Stimulated activated CD8-positive, alpha-beta memory T cell treated with anti-CD3 and anti-CD28 coated beads, Interleukin-15, amount 100 ng/mL, for 48 hours (primary cell): ENCODE measurements at regions not wholly inside any gene's neighbourhood (a gene's known extent, or its start where the extent isn't known, plus 50 kb on each side); places are given as distances from the start of the nearest gene placed in this dataset.
"Not testable (repeated sequence)": the region's sequence is repeated elsewhere in the genome, so short reads cannot be mapped to it uniquely, and the experiment has no call there.

Experiments
- DNase-seq, 2 donors: peaks; one replicate each; pipeline ENCODE4 v3.0.0-alpha.2; 2020; ENCODE audit warnings: low read depth in 2 of 2

DNA sequence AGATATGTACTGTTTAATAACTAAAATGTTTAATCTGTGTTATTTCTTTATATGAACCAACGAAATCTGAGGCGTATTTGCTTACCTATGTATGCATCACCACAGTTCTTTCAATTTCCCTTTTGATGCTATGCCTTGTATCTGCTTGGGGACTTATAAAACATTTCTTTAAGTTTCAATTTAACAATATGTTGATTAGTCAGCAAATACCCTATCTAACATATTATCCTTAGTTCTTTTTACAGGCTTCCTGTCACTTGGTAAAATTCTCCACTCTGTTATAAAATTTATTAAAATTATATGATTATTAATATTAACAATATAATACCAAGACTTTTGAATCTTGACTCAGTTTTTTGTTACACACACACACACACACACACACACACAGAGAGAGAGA lies 174.3 kb downstream of the CPS1 start:
- no peak for DNase-seq

DNA sequence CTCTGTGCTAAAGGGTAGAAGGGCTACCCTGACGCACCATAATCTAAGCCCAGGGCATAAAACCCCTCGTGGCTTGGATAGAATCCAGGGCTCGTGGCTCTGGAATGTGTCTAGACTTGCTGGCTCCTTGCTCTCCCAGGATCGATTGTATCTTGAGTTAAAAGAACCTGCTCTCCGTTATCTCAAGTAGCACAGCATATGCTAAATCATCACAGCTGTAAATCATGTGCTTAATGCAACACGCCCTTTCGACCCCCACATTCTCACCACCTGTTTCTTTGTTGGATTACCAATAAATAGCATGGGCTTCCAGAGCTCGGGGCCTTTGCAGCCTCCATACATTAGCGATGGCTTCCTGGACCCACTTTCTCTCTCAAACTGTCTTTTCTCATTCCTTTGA lies 190.4 kb downstream of the CPS1 start:
- not testable (repeated sequence) for DNase-seq

DNA sequence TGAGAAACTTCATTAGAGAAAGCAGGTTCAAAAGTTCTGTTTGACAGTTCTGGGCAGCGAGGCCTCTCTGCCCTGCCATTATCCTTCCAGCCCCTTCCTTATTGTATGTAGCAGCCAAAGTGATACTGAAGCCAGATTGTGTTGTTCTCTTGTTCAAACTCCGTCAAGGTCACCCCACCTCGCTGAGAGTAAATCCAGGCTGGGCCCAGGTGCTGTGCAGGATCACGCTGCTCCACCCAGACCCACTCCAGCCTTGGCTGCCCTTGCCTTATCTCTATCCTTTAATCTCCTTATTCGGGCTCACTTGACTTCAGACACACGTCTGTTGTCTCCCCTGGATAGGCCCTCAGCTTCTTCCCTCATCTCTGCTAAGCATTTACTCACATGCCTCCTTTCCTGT lies 196.1 kb downstream of the CPS1 start:
- DNase-seq, result no peak

GRCh38 chr2:210753386-210753785 lies 197.0 kb downstream of the CPS1 start:
- no peak for DNase-seq

- no peak for DNase-seq
Measured at GRCh38 chr2:210756855-210757254, 200.5 kb downstream of the CPS1 start.

- no peak for DNase-seq
Measured at GRCh38 chr2:210762604-210763588, 206.5 kb downstream of the CPS1 start.

DNA sequence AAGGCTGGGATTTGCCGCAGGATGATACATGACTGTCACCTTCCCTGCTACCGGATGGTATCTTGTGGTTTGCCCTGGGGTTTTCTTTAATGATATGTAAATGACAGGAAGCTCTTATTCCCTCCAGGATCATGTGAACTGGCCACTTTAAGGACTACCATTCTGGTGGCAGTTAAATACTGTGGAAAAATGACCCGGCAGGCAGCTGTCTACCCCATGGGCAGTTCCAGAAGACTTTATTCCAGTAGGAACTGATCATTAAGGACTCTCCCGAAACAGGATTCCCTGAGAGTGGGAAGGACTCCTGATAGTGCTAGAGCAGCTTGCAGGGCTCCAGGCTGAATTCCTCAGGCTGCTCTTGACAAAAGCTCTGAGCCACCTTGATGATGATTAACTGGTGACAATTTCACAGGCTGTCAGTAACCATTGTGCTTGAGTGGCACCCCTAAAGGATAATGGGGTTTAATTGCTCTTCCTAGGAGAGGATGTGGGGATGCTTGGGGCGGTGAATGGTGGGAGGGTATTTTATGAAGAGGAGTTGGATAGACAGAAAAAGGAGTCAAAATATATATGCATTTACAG lies 212.0 kb downstream of the CPS1 start:
- DNase-seq, result no peak

DNA sequence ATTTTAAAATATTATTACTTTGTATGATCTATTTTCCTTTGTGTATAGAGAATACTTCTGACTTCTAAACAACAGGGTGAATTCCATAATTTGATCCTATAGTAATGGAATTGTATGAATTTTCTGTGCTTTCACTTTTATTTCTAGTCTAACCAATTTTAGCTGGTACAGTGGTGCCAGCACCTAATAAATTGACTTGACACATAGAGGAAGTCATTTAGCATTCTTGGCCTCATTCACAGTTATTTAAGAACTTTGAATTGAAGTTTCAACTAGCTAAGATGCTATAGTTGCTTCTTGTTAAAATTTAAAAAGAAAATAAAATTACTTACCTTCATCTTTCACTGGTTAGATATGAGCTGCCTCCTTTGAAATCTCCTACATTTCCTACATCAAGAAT lies 220.4 kb downstream of the CPS1 start:
- DNase-seq, result no peak

DNA sequence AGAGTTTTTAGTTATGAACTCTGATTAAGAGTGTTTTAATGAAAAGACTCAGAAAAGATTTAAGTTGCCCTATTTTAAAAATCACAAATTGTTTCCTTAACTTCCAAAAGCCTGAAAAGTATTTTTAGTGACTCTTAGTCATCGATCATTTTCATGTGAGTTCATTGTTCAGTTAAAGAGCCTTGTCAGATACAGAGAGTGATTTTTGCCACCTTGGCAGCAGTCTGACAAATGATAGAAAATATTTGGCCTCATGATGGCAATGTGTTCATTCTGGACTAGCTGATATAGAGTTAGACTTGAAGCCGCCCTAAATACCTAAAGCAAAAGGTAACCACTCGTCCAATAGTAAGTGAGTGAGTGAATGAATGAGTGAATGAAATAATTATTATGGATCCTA lies 225.8 kb downstream of the CPS1 start:
- no peak for DNase-seq

- not testable (repeated sequence) for DNase-seq
Measured at GRCh38 chr2:210787831-210788230, 231.4 kb downstream of the CPS1 start.

DNA sequence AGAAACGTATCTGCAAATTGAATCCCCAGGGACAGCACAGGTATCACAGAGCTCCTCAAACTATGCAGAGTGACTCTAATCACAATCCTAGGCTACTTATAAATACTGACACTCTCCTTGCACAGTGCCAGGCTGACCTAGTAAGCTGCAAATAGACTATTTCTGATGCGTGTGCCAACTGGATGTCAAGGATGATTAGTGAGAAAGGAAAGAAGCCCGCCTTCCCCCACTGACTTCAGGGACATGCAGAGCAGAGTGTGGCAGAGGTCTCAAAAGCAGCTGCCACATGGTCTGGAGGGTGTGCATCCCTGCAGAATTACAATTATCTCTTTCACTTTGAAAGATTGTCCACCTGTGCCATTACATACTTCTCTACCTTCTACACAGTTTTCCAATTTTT lies 235.6 kb downstream of the CPS1 start:
- no peak for DNase-seq

- DNase-seq, result no peak
Measured at GRCh38 chr2:210795506-210795905, 239.1 kb downstream of the CPS1 start.

DNA sequence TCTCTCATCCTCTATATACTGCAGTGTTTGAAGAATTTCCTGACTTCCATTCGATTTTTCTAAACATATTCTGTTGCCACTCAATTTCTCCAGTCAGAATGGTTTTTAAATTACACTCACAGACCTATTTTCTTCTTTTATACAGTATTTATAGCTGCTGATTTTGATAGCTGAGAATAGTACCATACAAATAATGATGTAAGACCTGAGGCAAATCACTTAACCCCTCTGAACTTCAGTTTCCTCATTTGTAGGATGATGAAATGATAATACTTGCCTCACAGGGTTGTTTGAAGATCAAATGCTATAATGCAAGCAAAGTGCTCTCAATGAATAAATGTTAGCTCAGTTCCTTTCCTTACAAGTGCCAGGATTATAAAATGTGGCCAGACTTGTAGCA lies 241.8 kb downstream of the CPS1 start:
- DNase-seq, result no peak

GRCh38 chr2:210814251-210815025 lies 258.0 kb downstream of the CPS1 start:
- DNase-seq, result no peak

DNA sequence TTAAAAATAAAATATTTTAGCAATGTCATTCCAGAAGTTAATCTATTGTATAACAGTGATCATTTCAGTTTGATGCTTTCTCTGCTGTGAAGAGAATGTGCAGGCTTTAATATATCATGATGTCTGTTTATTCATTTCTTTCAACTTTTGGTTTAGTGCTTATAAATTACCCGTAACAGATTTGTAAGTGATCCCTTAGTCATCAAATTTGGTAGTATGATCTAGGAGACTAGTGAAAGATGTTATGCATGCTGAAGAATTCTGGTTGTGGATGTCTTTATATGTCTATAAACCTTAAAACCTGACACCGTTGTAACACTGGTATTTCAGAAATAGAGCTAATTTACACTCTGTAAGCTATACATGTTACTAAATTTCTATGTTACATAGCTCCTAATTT lies 260.4 kb downstream of the CPS1 start:
- no peak for DNase-seq

DNA sequence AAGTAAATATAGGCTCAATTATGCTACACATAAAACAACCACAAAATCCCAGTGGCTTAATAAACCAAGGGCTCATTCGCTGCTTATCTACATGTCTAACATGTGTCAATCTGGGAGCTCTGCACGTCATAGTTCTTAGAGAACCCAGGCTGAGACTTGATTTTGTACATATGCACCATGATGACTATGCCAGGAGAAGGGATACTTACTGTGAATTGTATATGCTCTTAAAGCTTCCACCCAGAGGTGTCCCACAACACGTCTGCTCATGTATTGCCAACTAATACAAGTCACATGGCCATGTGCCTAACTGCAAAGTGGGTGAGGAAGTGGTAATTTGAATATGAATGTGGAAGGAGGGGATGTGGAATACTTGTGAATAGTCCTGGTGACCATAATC lies 262.1 kb downstream of the CPS1 start:
- no peak for DNase-seq

- no peak for DNase-seq
Measured at GRCh38 chr2:210833403-210833802, 277.0 kb downstream of the CPS1 start.

DNA sequence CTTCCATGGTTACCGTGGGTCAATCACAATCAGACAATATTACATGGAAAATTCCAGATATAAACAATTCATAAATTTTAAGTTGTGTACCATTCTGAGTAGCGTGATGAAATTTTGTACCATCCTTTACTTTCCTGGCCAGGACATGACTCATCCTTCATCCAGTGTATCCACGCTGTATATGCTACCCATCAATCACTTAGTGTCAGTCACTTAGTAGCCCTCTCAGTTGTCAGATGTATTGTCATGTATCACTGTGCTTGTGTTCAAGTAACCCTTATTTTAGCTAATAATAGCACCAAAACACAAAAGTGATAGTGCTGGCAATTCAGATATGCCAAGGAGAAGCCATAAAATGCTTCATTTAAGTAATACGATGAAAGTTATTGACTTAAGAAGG lies 282.6 kb downstream of the CPS1 start:
- no peak for DNase-seq

GRCh38 chr2:210839450-210839849 lies 283.1 kb downstream of the CPS1 start:
- DNase-seq, result no peak

- no peak for DNase-seq
Measured at GRCh38 chr2:210842896-210843295, 286.5 kb downstream of the CPS1 start.

- DNase-seq, result no peak
Measured at GRCh38 chr2:210844016-210844415, 287.6 kb downstream of the CPS1 start.

DNA sequence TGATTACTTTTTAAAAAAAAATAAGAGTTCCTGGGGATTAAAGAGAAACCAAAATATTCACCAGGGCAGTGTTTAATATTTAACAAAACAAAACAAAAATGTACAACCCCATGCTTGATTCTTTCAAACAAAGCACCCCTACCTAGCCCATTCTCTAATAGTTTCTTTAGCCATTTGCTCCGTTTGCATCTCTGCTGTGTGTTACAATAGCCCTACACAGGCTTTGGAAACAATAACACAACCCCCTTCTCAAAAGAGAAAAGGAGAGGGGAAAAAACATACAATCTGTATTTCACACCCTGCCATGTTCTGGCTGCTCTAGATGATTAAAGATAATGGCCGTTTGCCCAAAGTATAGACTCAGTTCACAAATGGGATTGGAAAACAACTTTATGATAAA lies 302.9 kb downstream of the CPS1 start:
- no peak for DNase-seq

DNA sequence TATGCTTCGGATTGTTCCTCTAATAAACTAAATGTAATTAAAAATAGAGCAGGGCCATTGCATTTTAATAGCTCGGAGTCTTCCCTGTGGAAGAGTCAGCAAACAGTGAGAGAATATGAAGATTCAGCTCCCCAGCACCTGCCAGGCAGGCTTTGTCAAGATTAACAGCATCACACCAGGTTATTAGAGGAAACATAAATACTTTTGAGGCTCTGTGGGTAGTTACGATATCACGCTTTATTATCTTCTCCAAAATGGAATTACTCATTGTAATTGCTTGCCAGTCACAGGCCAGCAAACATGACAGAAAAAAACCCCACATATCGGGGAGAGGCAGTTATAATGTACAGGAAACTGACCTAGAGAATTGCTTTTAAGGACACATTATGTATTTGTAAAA lies 303.9 kb downstream of the CPS1 start:
- no peak for DNase-seq
